SU-DHL-6 (cell line): ENCODE measurements at regions not wholly inside any gene's neighbourhood (a gene's known extent, or its start where the extent isn't known, plus 50 kb on each side); places are given as distances from the start of the nearest gene placed in this dataset.

Experiments
- EZH2phosphoT487 ChIP-seq: fragments of 200-600 bp; sonication (generic), shearing (Covaris generic); conservative IDR thresholded peaks from 2 replicates; pipeline ENCODE4 v1.6.1; 2018; ENCODE audit warnings: mild to moderate bottlenecking, antibody characterized with exemption, low read length, moderate library complexity, mixed read lengths
- TF ChIP-seq, protein P1 (sequence below): fragments of 200-600 bp; sonication (generic); IDR thresholded peaks from one replicate; pipeline ENCODE4 v1.5.1; 2017; ENCODE audit warnings: antibody characterized with exemption, mild to moderate bottlenecking, low read length, moderate library complexity; ENCODE audit not compliant: insufficient read depth, poor library complexity, severe bottlenecking

DNA sequence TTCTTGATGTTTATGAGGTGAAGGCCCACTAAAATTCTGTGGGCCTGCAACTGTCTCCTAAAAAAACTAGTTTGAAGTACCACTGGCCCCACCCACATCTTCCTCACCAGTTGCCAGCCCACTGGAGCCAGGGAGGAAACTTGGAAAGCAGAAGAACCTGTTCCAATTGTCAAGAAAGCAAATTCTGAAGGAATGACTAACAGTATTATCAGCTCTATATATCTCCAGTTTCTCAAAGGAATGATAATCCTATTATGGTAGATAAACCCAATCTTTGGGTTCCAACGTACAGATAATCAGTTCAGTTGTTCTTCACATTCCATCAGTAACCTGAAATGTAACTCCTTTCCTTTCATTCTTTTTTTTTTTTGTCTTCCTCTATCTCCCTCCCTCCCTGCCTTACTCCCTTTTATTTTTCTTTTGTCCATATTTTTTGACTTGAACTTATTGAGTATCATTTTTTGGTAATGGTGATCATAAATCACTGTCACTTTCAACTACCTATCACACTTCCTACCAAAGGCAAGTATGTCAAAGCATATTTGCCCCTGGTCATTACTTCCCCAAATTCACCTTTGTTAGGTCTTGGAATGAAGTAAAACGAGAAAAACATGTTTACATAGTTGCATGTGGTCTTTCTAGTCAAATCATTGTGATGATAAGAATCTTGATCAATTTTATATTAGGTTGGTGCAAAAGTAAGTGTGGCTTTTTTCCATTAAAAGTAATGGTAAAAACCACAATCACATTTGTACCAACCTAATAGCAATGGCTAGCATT lies 943.4 kb downstream of the TTLL7 start:
- TF ChIP-seq, protein P1, sequence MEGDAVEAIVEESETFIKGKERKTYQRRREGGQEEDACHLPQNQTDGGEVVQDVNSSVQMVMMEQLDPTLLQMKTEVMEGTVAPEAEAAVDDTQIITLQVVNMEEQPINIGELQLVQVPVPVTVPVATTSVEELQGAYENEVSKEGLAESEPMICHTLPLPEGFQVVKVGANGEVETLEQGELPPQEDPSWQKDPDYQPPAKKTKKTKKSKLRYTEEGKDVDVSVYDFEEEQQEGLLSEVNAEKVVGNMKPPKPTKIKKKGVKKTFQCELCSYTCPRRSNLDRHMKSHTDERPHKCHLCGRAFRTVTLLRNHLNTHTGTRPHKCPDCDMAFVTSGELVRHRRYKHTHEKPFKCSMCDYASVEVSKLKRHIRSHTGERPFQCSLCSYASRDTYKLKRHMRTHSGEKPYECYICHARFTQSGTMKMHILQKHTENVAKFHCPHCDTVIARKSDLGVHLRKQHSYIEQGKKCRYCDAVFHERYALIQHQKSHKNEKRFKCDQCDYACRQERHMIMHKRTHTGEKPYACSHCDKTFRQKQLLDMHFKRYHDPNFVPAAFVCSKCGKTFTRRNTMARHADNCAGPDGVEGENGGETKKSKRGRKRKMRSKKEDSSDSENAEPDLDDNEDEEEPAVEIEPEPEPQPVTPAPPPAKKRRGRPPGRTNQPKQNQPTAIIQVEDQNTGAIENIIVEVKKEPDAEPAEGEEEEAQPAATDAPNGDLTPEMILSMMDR = no peak
- no peak for TF ChIP-seq EZH2phosphoT487
